HG02678 (cell line): ENCODE measurements at regions not wholly inside any gene's neighbourhood (a gene's known extent, or its start where the extent isn't known, plus 50 kb on each side); places are given as distances from the start of the nearest gene placed in this dataset.
"Not testable (repeated sequence)": the region's sequence is repeated elsewhere in the genome, so short reads cannot be mapped to it uniquely, and the experiment has no call there.

ENCODE experiments used
- ATAC-seq: cut with Tn5 transposase; IDR thresholded peaks from one replicate; pipeline ENCODE4 v1.9.1; 2021; ENCODE audit warnings: mild to moderate bottlenecking, moderate library complexity; ENCODE audit not compliant: unreplicated experiment

DNA sequence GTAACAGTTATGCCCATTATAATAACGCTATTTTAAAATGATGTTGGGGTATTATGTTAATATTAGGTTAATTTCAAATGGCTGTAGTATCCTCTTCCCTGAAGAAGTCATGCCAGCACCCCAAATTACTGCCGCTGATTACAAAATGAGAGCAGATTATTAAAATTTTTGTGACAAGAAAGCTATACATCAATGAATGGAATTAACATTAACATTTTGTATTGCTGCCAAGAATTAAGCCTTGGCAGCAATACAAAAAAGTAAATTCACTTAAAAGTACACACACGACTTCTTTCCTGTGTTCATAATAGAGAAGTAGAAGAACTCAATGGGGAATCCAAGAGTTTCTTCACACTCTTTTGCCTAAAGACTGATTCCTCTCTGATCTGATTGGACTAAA lies 482.8 kb downstream of the STIM2 start:
- no peak for ATAC-seq

DNA sequence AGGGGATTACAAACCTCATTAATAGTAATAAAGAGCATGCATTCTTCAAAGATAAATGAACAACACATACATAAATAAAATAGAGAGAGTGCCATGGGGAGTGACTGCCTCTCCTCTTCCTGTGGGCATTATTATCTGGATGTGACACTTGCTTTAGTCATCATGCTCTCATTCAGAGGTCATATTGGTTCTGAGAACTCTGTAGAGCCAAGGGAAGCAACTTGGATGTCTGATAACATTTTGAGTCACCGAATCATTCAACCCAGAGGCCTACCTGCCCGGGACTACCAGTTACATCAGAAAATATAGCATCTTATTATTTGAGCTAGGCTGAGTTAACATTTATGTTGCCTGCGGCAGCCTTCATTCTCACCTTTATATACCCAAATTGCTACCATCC lies 489.5 kb downstream of the STIM2 start:
- ATAC-seq, result no peak

DNA sequence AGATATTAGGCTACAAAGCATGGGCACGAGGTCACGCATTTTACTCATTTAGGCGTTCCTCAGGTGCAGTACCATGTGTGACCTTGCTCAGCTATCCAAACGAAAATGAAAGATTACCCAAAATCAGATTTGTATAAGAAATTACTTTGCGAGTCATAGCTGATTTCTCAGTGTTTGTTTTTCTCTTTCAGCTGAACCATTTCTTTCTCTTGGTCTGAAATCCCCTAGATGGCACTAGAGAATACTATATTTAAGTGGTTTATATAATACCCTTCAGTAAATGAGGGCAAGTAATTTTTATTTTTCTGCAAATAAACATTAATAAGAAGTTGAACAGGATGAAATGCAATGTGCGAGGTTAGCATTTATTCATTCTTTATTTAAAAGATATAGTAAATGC lies 496.6 kb downstream of the STIM2 start:
- ATAC-seq, result no peak

DNA sequence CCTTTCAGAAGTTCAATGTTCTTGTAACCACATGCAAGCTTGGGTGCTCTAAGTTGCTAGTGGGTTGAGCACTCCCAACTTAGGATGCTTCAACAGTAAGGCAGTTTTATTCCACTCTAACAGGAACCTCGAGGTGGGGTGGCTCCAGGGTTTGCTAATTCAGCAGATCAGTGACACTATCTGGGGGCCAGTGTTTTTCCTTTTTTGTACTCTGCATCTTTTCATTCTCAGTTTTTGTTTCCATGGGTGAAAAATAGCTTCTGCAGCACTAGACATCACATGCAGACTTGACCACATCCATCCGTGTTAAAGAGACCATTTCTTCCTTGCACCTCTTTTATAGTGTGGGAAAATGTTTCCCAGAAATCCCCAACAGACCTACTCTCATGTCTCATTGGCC lies 497.6 kb downstream of the STIM2 start:
- ATAC-seq, result no peak

DNA sequence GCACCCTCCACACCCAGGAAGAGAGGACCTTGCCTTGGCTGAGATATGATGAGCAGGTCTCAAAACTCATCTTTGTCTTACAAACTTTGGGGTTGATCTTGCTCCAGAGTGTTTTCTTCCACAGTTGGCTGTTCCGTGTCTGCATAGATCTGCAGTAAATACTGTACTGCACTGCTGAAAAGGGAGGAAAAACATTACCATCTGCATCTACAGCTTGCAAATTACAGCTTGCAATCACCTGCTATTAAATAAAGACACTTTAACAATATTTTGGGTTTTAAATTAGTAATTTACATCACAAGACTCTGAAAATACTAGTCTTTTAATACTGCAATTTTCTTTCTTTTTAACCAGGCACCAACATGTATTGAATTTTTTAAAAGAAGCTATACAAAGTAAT lies 499.5 kb downstream of the STIM2 start:
- no peak for ATAC-seq

DNA sequence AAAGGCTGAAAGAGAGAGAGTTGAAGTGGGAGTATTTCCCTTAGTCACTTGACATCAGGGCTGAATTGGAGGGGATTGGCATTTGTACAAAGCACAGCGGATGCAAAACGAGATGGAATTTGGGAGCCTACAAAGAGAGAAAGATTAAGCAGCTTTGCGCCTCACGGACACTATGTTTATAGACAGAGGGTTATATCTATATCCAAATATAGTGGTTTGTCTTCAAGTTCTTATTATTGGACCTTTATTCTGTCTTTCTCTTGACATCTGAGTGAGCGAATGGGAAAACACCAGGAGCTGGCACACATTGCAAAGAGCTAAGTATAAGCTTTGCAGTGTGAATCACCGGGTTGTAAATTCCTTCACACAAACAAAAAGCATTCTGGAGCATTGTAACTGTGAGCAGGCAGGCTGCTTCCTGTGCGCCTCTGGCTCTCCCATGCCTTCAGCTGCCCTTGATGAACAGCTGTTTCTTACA lies 500.2 kb downstream of the STIM2 start:
- no peak for ATAC-seq

DNA sequence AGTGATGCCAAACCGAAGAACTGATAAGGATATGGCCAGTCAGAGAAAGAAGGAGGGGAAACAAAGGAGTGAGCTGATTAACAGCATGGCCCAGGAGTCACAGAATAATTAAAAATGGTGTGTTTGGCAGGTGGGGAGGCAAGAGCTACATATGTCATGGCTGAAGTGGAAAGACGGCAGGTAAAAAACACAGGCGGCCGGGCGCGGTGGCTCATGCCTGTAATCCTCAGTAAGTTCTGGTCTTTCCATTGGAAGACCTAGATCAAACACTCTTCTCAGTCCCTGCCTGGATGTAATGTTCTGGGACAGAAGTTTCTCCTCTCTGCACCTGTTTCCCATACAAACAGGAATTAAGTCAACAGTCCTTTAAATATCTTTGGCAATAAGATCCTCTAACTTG lies 503.9 kb downstream of the STIM2 start:
- no peak for ATAC-seq

DNA sequence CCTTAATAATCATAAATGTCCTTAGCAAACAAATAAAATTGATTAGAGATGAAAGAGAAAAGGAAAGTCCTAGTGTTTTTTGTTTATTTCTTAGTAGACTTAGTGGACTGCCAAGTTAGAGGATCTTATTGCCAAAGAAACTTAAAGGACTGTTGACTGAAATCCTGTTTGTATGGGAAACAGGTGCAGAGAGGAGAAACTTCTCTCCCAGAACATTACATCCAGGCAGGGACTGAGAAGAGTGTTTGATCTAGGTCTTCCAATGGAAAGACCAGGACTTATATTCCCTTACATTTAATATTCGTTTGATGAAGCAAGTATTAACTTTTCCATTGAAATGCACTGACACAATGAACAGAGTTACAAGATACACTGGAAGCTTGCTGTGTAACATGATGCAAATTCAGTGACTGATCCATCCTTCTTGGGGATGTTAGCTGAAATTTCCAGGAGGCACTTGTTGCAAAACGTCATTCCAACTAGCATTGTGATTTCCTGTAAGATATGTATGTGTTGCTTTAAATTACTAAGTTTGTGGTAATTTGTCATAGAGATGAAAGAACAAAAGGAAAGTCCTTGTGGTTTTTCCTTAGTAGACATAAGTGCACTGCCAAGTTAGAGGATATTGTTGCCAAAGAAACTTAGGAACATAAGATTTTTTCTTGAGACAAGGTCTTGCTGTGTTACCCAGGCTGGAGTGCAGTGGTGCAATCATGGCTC lies 505.6 kb downstream of the STIM2 start:
- ATAC-seq, result no peak

DNA sequence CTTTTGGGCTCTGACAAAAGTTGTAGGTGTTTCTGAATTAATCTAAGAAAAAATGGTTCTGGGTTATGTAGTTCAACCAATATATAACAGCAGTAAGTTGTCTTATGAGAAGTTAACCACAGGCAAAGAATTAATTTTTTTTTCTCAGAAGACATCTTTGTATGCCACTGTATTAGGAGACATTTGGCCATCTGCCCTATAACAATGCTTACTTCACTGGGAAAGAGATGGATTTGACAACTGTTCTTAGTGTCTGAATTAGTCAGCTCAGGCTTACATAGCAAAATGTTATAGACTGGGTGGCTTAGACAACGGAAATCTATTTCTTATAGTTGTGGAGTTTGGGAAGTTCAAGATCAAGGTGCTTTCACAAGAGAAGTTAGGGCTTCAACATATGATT lies 508.1 kb downstream of the STIM2 start:
- ATAC-seq, result no peak

DNA sequence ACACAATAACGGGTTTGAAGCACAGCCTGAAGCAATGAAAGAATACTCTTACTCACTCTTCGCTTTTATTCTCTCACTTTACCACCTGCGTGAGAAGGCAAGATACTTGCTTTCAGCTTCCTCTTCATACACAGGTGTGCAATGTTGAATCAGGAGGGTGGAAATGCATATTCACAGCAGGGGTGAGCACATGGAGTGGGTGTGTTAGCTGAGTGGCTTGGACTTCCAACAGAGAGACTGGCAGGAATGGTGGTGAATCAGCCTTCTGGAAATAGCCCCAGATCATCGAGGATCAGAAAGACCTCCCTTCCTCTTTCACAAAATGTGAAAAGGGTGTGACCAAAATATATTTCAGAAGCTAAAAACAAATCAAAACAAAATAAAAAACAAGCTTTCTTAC lies 521.2 kb downstream of the STIM2 start:
- ATAC-seq, result no peak

DNA sequence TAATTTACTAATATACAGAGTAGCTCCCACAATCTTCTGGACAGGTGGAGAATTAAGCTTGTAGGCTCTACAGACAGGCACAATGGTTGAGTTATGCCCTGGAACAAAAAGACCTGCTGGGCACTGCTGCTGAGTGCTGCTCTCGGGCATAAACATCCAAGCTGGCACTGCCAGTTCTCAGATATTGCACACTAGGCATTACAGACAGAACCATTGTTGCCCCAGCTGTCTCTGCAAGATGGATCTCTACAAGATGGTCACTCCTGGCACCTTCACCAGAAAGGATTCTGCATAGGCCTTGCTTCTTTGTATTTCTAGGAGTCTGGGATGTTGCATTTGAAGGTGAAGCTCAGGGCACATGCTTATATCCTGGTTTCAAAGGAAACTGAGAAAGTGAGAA lies 527.1 kb downstream of the STIM2 start:
- no peak for ATAC-seq

DNA sequence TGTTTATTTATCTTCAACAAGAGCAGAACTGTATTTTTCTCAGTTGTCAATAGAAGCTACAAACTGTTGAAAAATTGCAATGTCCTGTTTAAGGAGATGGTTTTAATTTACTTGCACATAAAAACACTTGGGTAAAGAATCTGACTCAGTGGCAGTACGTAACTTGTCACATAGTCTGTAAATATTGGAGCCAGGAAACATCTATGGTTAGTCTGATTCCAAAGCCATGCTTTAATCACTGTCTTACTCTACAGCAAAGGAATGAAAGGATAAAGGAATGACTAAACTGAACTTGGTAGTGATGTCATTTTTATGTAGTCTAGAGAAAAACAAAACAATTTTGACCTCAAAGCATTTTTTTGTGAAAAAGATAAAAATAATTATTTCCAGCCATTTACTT lies 537.2 kb downstream of the STIM2 start:
- no peak for ATAC-seq

DNA sequence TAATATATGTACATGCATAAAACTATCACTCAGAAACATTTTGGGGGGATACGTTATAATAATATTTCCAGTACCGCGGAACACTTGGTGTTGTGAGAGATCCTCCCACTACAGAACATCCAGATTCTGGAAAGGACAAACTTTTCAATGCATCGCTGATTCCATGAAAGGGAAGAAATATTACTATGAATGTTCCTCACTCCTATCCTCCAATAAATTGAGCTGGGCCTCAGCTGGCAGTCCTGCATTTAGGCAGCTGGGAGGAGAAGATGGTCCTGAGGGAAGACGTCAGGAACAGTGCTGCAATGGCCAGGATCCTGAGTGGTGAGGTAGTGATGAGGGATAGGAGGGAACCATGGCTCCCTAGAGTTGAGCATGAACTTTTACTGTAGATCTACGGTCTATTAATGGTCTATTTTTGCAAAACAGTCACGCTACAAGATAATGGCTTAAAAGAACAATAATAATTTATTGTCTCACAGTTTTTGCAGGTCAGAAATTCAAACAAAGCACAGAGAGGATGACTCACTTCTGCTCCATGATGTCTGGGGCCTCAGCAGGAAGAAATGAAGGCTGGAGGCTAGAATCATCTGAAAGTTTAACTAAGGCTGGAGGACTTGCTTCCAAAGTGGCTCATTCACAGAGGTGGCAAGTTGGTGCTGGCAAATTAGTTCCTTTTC lies 538.1 kb downstream of the STIM2 start:
- no peak for ATAC-seq

DNA sequence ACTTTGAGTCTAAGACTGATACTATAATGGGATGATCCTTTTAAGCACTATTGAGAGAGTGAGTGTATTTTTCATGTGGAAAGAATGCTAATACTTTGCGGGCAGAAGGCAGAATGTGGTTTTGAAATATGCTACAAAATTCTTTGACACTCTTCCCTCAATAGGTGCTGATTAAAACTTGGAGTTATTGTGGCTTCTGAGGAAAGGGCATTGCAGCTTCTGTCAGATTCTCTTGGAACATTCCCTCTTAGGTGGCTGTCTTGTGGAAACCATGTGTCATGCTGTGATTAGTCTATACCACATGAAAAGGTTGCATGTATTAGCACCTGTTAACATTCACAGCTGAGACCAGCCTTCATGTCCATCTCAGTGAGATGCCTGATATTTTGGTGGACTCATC lies 547.0 kb downstream of the STIM2 start:
- ATAC-seq, result no peak

DNA sequence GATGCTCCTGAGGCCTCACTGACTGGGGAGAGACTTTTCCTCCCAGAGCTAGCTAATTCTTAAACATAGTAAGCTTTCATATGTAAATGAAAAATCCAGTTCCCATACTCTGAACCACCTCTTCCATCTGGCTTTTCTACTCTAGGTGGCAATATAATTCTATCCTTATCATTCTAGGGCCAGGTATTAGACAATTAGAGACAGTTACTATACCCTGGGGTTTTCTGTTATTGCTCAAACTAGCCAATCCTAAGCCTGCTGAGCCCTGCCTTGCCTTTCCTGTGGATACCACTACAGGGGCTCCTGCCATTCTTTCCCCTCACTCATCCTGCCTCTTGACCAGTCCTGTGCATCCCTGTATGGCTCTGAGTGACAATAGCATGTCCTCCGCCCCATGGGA lies 552.0 kb downstream of the STIM2 start:
- ATAC-seq, result no peak

DNA sequence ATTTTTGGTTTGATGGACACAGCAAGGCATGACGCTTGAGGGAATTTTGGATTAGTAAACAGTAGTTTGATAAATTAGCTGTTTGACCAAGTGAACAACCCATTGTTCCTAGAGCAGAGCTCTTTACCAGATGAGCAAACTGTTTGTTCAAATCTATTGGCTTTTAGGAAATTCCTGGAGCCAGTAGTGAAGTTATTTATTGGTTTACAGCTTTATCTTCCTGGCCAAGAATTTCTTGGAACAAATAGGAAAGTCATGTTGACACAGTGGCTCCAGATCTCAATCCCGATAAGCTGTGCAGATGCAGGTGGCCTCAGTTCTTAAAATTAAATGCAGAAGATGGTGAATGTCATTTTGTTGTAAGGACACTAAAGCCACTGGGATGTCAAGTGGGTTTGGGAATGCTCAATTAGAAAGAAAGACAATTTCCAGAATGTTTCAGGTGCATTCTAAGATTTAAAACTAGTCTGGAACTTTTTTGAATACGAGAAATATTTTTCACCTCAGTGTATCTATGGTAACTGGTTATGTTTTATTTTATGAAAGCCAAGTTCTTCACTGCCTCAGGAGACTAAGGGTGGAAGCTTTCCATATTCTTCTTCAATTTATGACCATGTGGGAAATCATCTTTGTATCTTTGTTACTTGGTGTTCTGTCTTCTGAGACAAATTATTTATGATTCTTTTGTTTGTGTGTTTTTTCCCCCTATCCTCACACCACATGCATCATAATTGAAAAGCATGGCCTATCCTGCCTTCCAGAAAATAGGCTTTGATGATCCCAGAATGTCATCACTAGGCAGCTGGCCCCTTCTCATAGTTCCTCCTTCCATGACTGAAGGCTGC lies 554.5 kb downstream of the STIM2 start:
- no peak for ATAC-seq

DNA sequence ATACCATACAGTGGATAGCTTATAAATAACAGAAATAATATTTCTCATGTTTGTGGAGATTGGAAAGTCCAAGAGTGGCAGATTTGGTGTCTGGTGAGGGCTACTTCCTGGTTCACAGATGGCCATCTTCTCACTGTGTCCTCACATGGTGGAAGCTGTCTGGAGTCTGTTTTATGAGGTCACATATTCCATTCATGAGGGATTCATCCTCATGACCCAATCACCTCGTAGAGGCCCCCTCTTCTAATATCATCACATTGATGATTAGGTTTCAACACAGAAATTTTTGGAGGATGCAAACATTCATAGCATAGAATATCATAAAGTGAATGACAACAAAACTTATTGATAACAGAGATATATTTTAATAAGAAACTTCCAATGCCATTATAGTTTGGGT lies 568.0 kb downstream of the STIM2 start:
- no peak for ATAC-seq

DNA sequence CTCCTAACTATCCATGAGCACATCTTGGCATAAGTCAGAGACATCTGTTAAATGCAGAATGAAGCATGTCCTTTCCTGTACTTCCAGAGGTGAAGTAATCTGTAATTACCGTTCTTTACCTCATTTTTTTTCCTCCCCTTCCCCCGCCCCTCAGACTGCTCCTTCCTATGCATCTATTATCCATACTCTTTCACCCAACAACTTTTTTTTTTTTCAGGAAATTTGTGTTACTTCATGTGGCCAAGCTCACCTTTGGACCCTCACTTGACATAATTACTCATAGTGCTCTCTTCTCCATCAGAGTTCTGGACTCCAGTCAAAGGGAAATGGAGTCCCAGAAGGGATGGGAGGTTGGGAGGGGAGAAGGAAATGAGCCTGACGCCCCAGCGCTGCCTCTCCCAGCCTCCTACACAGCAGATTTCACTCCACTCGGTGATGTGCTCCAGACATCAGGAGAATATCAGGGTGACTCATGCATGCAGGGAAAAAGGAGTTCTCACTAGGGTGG lies 568.8 kb downstream of the STIM2 start:
- ATAC-seq, result no peak

DNA sequence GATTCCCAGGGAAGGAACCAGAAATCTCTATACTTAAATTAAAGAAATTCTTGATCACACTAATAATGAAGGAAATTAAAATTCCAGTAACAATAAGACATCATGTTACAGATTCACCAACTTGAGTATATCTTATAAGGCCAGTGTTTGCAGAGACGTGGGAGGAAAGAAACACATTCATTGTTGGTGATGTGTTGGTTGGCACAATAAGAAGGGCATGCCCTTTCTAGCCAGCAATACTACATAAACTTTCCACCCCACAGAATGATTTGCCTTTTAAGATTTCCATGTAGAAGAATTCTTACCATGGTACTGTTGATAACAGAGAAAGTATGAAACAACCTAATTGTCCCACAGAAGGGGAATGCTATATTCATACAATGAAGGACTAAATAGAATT lies 581.5 kb downstream of the STIM2 start:
- ATAC-seq, result no peak

DNA sequence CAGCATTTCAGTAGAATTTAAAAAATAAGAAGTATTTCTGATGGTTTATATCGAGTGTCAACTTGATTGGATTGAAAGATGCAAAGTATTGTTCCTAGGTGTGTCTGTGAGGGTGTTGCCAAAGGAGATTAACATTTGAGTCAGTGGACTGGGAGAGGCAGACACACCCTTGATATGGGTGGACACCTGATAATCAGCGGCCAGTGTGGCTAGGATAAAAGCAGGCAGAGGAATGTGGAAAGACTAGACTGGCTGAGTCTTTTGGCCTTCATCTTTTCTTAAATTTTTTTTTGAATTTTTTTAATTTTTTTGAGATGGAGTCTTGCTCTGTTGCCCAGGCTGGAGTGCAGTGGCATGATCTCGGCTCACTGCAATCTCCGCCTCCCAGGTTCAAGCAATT lies 582.0 kb downstream of the STIM2 start:
- not testable (repeated sequence) for ATAC-seq

DNA sequence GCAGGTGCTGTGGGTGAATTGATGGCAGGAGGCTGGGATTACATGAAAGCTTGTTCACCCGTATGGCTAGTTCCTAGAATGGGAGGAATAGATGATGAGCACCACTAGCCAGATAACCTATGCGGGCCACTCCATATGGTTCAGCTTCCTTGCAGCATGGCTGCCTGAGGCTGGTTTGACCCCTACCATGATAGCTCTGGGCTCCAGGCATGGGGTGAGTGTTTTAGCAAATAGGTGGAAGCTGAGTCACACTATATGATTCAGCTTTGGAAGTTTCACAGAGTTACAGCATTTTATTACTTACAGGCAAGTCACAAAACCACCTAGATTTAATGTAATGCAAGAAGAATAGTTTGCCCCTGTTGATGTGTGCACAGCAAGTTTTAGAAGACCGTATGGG lies 603.2 kb downstream of the STIM2 start:
- no peak for ATAC-seq

DNA sequence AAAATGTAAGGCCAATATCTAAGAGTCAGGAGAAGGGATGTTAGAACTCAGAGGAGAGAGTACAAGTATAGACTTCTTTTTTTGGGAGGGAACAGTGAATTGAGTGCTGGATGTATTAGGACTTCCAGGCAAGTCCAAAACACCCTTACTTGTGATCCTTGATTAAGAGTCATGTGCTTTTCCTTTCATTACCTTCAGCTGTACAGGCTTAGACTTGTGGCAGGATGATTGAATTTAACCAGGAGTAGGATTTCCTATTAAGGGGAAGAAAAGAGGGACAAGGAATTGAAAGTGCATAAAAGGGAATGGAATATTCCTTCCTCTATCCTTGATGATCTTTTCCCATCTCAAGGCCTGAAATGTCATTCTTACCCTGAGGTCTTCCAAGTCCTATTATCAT lies 606.7 kb downstream of the STIM2 start:
- no peak for ATAC-seq
